SK-N-SH treated with all-trans-retinoic acid at 6 μM for 48 hours (cell line): ENCODE measurements at regions not wholly inside any gene's neighbourhood (a gene's known extent, or its start where the extent isn't known, plus 50 kb on each side); places are given as distances from the start of the nearest gene placed in this dataset.

Experiments used
- ATAC-seq: fragments of 200-7000 bp; cut with Tn5 transposase; 3 replicates; pipeline ENCODE4 v1.9.1; 2020; ENCODE audit warnings: mild to moderate bottlenecking, moderate library complexity
- ARNTL ChIP-seq: fragments of 450-650 bp; formaldehyde crosslinking; IDR thresholded peaks from 2 replicates; pipeline ENCODE4 v1.5.0; 2020; ENCODE audit warnings: low read depth, mild to moderate bottlenecking, moderate library complexity, borderline replicate concordance
- CSDC2 ChIP-seq: fragments of 250-450 bp; sonication (Bioruptor Pico); IDR thresholded peaks from 2 replicates; pipeline ENCODE4 v1.5.0; 2020; ENCODE audit warnings: mild to moderate bottlenecking, moderate library complexity
- CSRNP3 ChIP-seq: fragments of 250-450 bp; sonication (Bioruptor Pico); IDR thresholded peaks from 2 replicates; pipeline ENCODE4 v1.5.1; 2021; ENCODE audit warnings: mild to moderate bottlenecking, moderate library complexity
- ESRRG ChIP-seq: fragments of 250-450 bp; sonication (Bioruptor Pico); IDR thresholded peaks from 2 replicates; pipeline ENCODE4 v1.6.1; 2021; ENCODE audit warnings: mild to moderate bottlenecking
- GLIS3 ChIP-seq: fragments of 250-450 bp; sonication (Bioruptor Pico); IDR thresholded peaks from 2 replicates; pipeline ENCODE4 v1.5.0; 2020; ENCODE audit warnings: mild to moderate bottlenecking, moderate library complexity
- ISL1 ChIP-seq: fragments of 250-450 bp; sonication (Bioruptor Pico); IDR thresholded peaks from 2 replicates; pipeline ENCODE4 v2.1.2; 2022; ENCODE audit warnings: mild to moderate bottlenecking, moderate library complexity
- PATZ1 ChIP-seq: fragments of 250-450 bp; sonication (Bioruptor Pico); IDR thresholded peaks from 2 replicates; pipeline ENCODE4 v1.8.0; 2020; ENCODE audit warnings: mild to moderate bottlenecking, moderate library complexity, borderline replicate concordance
- SNAI2 ChIP-seq: fragments of 250-450 bp; sonication (Bioruptor Pico); IDR thresholded peaks from 2 replicates; pipeline ENCODE4 v1.5.0; 2020; ENCODE audit warnings: mild to moderate bottlenecking, moderate library complexity
- TCF4 ChIP-seq: fragments of 250-450 bp; sonication (Bioruptor Pico); IDR thresholded peaks from 2 replicates; pipeline ENCODE4 v1.8.0; 2021; ENCODE audit warnings: mild to moderate bottlenecking, moderate library complexity, borderline replicate concordance
- ZC3H10 ChIP-seq: fragments of 250-450 bp; sonication (Bioruptor Pico); IDR thresholded peaks from 2 replicates; pipeline ENCODE4 v1.5.1; 2021; ENCODE audit warnings: mild to moderate bottlenecking, moderate library complexity
- ZFP3 ChIP-seq: fragments of 250-450 bp; sonication (Bioruptor Pico); IDR thresholded peaks from 2 replicates; pipeline ENCODE4 v1.5.0; 2020; ENCODE audit warnings: mild to moderate bottlenecking, moderate library complexity
- ZFP30 ChIP-seq: fragments of 450-650 bp; formaldehyde crosslinking; IDR thresholded peaks from 2 replicates; pipeline ENCODE4 v1.5.0; 2022; ENCODE audit warnings: mild to moderate bottlenecking, moderate library complexity
- ZNF565 ChIP-seq: fragments of 450-650 bp; formaldehyde crosslinking; conservative IDR thresholded peaks from 2 replicates; pipeline ENCODE4 v1.5.0; 2020; ENCODE audit warnings: low read depth, mild to moderate bottlenecking, moderate library complexity
- ZNF70 ChIP-seq: fragments of 450-650 bp; formaldehyde crosslinking; IDR thresholded peaks from 2 replicates; pipeline ENCODE4 v1.5.0; 2020; ENCODE audit warnings: mild to moderate bottlenecking, moderate library complexity
- ZNF8 ChIP-seq: fragments of 450-650 bp; formaldehyde crosslinking; IDR thresholded peaks from 2 replicates; pipeline ENCODE4 v1.5.0; 2020; ENCODE audit warnings: mild to moderate bottlenecking, moderate library complexity
- TF ChIP-seq, protein P1 (sequence below): fragments of 250-450 bp; sonication (Bioruptor Pico); IDR thresholded peaks from 2 replicates; pipeline ENCODE4 v1.5.0; 2020; ENCODE audit warnings: mild to moderate bottlenecking, moderate library complexity
- TF ChIP-seq, protein P2 (sequence below): fragments of 250-450 bp; sonication (Bioruptor Pico); IDR thresholded peaks from 2 replicates; pipeline ENCODE4 v1.5.1; 2020; ENCODE audit warnings: low read depth, mild to moderate bottlenecking, moderate library complexity
- TF ChIP-seq, protein P3 (sequence below): fragments of 250-450 bp; sonication (Bioruptor Pico); IDR thresholded peaks from 2 replicates; pipeline ENCODE4 v1.8.0; 2021; ENCODE audit warnings: low read depth, mild to moderate bottlenecking, moderate library complexity, borderline replicate concordance

- TF ChIP-seq, protein P1, sequence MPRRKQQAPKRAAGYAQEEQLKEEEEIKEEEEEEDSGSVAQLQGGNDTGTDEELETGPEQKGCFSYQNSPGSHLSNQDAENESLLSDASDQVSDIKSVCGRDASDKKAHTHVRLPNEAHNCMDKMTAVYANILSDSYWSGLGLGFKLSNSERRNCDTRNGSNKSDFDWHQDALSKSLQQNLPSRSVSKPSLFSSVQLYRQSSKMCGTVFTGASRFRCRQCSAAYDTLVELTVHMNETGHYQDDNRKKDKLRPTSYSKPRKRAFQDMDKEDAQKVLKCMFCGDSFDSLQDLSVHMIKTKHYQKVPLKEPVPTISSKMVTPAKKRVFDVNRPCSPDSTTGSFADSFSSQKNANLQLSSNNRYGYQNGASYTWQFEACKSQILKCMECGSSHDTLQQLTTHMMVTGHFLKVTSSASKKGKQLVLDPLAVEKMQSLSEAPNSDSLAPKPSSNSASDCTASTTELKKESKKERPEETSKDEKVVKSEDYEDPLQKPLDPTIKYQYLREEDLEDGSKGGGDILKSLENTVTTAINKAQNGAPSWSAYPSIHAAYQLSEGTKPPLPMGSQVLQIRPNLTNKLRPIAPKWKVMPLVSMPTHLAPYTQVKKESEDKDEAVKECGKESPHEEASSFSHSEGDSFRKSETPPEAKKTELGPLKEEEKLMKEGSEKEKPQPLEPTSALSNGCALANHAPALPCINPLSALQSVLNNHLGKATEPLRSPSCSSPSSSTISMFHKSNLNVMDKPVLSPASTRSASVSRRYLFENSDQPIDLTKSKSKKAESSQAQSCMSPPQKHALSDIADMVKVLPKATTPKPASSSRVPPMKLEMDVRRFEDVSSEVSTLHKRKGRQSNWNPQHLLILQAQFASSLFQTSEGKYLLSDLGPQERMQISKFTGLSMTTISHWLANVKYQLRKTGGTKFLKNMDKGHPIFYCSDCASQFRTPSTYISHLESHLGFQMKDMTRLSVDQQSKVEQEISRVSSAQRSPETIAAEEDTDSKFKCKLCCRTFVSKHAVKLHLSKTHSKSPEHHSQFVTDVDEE (CRISPR knock-in tag), result 0 out of 2 replicates have a peak, but pooled peaks have one; percentile 12
- TF ChIP-seq, protein P2, sequence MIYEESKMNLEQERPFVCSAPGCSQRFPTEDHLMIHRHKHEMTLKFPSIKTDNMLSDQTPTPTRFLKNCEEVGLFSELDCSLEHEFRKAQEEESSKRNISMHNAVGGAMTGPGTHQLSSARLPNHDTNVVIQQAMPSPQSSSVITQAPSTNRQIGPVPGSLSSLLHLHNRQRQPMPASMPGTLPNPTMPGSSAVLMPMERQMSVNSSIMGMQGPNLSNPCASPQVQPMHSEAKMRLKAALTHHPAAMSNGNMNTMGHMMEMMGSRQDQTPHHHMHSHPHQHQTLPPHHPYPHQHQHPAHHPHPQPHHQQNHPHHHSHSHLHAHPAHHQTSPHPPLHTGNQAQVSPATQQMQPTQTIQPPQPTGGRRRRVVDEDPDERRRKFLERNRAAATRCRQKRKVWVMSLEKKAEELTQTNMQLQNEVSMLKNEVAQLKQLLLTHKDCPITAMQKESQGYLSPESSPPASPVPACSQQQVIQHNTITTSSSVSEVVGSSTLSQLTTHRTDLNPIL (CRISPR knock-in tag), result peak; percentile 86; the same call in 1 of the 2 replicates
Measured at GRCh38 chr4:119731146-119731742, 102.6 kb upstream of the PDE5A start (continued).

GRCh38 chr4:119730671-119730950 lies 102.0 kb upstream of the PDE5A start:
- no peak for TF ChIP-seq TCF4 (CRISPR knock-in tag)
- no peak for TF ChIP-seq ZNF8 (CRISPR knock-in tag)
- TF ChIP-seq, protein P3, sequence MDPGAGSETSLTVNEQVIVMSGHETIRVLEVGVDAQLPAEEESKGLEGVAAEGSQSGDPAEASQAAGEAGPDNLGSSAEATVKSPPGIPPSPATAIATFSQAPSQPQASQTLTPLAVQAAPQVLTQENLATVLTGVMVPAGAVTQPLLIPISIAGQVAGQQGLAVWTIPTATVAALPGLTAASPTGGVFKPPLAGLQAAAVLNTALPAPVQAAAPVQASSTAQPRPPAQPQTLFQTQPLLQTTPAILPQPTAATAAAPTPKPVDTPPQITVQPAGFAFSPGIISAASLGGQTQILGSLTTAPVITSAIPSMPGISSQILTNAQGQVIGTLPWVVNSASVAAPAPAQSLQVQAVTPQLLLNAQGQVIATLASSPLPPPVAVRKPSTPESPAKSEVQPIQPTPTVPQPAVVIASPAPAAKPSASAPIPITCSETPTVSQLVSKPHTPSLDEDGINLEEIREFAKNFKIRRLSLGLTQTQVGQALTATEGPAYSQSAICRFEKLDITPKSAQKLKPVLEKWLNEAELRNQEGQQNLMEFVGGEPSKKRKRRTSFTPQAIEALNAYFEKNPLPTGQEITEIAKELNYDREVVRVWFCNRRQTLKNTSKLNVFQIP (CRISPR knock-in tag), result no peak
- TF ChIP-seq ARNTL (CRISPR knock-in tag), result no peak
- TF ChIP-seq ZNF70 (CRISPR knock-in tag), result no peak
- TF ChIP-seq CSDC2 (CRISPR knock-in tag), result no peak
- no peak for TF ChIP-seq ZFP30 (CRISPR knock-in tag)
- TF ChIP-seq PATZ1 (CRISPR knock-in tag), result no peak
- TF ChIP-seq, protein P1 (CRISPR knock-in tag), result no peak
- TF ChIP-seq ZFP3 (CRISPR knock-in tag), result no peak
- ATAC-seq, result no peak

GRCh38 chr4:119729835-119730670 lies 101.4 kb upstream of the PDE5A start:
- ATAC-seq, result peak; percentile 83
- no peak for TF ChIP-seq ZC3H10 (CRISPR knock-in tag)
- no peak for TF ChIP-seq ZNF70 (CRISPR knock-in tag)
- peak; percentile 86 for TF ChIP-seq TCF4 (CRISPR knock-in tag)
- TF ChIP-seq ISL1, result peak; percentile 99
- peak; percentile 47; the same call in 1 of the 2 replicates for TF ChIP-seq PATZ1 (CRISPR knock-in tag)
- TF ChIP-seq ZNF565 (CRISPR knock-in tag), result no peak
- no peak for TF ChIP-seq ZFP30 (CRISPR knock-in tag)
- TF ChIP-seq ZFP3 (CRISPR knock-in tag), result peak; percentile 76
- TF ChIP-seq, protein P2 (CRISPR knock-in tag), result peak; percentile 99
- TF ChIP-seq CSDC2 (CRISPR knock-in tag), result peak; percentile 76; the same call in 1 of the 2 replicates
- TF ChIP-seq ESRRG (CRISPR knock-in tag), result peak; percentile 80; the same call in 1 of the 2 replicates
- peak; percentile 90; the same call in 1 of the 2 replicates for TF ChIP-seq GLIS3 (CRISPR knock-in tag)
- 0 out of 2 replicates have a peak, but pooled peaks have one; percentile 49 for TF ChIP-seq CSRNP3 (CRISPR knock-in tag)
- peak; percentile 7; the same call in 1 of the 2 replicates for TF ChIP-seq ZNF8 (CRISPR knock-in tag)
- TF ChIP-seq SNAI2 (CRISPR knock-in tag), result peak; percentile 86
